ENCODE measurements at regions not wholly inside any gene's neighbourhood (a gene's known extent, or its start where the extent isn't known, plus 50 kb on each side); places are given as distances from the start of the nearest gene placed in this dataset.
A peak's percentile ranks its signal among the peaks of the same experiment; 100 is the strongest.

DNA sequence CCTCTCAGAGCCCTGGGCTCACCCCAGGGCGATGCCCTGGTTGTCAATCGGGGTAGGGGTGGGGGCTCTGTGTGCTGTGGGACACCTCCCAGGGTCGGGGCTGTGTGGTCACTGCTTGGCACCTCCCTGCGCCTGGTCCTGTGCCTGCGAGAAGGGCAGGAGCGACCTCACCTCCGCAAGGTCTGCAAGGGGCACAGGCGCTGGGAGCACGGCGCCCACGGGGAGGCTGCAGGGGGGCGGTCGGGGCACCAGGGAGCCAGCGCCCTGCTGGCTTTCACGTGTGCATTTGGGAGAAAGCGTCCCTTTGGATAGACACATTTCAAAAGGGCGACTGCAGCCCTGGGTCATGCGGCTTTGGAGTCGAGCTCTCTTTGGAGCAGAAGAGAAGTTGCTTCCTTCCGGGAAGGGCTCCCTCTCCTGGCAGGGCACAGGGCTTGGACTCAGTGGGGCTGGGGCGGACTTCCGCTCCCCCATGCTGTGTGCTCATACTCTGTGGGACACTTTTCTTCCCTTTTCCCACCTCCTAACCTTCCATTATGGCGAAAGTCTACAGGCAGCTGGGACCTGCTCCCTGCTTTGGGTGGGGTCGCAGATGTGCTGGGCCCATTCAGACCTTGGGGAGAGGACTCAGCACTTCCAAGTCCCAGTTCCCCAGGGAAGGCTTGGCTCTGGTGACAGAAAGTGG is 52.9 kb upstream of the SLC28A3 start:
- DNase-seq (ENCODE audit: low read depth): no peak

- no peak for DNase-seq (ENCODE audit: low read depth)
Measured at GRCh38 chr9:84394036-84394435, 53.5 kb upstream of the SLC28A3 start.

DNA sequence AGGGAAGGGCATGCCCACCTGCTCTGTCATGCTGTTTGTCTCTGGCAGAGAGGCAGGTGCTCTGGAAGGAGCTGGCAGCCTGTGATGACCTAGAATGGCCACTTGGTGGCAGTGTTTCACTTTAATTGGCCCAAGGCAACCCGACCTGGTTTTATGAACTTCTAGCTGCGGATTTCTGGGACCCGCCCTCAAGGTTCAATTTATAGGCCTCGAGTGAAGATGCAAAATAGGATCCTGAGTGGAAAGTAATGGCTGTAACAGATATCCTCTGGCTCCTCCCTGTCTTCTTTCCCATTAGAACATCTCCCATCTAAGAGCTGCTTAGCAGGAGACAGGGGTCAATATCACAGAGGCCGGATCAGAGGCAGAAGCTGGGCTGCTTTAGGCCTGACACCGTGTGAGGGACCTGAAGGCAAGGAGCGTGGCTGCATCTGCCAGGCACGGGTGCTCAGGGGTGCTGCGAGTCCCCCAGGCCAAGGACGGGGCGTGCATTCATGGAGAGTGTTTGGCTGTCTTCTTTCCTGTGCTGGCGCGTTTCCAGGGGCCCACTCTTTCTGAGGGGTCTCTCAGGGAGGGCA is 56.7 kb upstream of the SLC28A3 start:
- peak; percentile 11 for DNase-seq (ENCODE audit: low read depth)

DNA sequence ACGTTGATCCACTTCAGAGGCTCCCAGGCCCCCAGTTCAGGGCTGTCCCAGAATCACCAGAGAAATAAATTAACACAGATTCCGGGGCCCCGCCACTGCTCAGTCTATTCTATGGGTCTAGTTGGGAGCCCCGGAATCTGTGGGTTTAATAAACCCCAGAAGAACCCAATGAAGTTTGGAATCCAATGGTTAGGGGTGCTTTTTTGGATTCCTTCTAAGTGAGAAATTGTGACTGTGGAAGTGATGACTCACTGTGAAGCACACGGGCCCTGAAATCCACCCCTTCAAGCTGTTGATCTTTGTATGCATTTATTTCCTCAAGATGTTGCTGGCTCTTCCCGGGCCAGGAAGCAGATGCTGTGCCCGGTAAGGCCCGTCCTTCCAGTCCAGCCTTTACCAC is 57.3 kb upstream of the SLC28A3 start:
- no peak for DNase-seq (ENCODE audit: low read depth)

DNA sequence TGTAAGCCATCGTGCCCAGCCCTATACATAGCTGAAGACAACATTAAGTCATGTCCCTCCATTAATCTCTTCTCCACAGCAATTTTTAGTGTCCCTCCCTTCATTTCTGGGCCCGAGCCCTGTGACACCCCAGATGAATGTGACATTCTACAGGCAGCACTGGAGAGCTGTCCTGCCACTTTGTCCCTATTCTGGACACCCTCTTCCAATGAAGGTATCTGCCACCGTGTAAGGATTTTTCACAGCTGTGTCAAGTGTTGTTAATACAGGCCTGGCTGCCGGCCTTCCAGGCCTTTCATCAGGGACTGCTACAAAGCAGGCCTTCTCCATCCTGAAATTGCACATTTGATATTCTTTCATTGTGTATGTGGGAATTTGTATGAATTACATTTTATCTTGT is 62.0 kb upstream of the SLC28A3 start:
- no peak for DNase-seq (ENCODE audit: low read depth)

DNA sequence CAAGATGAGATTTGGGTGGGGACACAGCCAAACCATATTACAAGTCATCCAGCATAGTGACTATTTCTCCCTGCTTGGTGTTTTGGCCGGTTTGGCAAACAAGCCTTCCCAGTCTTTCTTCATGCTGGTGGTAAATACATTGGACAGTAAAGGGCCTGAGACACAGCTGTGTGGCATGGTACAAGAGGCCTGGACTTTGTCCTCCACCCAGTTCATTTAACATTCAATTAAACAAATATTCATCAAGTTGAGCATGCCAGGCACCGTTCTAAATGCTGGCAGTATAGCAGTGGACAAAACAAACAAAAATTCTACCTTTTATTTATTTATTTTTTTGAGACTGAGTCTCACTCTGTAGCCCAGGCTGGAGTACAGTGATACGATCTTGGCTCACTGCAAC is 62.7 kb upstream of the SLC28A3 start:
- DNase-seq (ENCODE audit: low read depth): no peak

GRCh38 chr9:84404095-84404686 is 63.6 kb upstream of the SLC28A3 start:
- DNase-seq (ENCODE audit: low read depth): no peak

DNA sequence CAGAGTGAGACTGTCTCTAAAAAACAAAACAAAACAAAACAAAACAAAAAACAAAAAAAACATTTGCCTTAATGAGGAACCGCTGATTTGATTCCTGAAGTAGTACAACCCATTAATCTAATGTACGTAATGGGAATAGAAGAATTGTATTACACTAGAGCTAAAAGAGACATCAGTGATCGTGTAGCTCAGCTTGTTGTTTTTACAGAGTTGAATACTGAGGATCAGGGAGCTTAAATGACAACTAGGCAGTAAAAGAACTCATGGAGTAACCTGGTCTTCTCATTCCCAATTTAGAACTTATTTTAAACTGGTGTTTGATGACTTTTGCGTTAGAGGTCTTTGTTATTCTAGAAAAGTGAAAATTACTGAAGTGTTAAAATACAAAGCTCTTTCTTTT is 65.1 kb upstream of the SLC28A3 start:
- DNase-seq (ENCODE audit: low read depth): no peak

- no peak for DNase-seq (ENCODE audit: low read depth)
Measured at GRCh38 chr9:84408416-84408815, 67.9 kb upstream of the SLC28A3 start.

- no peak for DNase-seq (ENCODE audit: low read depth)
Measured at GRCh38 chr9:84411683-84412267, 71.2 kb upstream of the SLC28A3 start.

GRCh38 chr9:84412654-84413053 is 72.1 kb upstream of the SLC28A3 start:
- DNase-seq (ENCODE audit: low read depth): no peak

GRCh38 chr9:84413301-84413700 is 72.7 kb upstream of the SLC28A3 start:
- DNase-seq (ENCODE audit: low read depth): no peak

GRCh38 chr9:84419031-84419602 is 78.6 kb upstream of the SLC28A3 start:
- no peak for DNase-seq (ENCODE audit: low read depth)

DNA sequence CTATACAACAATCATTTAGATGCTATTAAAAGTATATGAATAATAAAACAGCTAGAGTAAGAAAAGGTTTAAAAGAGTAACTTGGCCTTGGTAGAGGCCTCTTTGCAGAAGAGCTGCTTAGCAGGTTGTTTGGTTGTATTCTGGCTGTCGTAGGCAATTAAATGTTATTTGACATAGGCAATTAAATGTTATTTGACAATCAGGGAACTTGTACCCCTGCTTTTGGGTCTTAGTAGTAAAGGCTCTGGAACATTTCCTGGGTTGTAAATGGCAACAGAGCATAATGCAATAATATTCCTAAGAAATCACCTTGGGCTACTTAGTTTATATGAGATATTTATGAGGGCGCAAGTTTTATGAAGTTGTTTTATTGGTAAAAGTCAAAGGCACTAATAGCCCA is 84.4 kb upstream of the SLC28A3 start:
- no peak for DNase-seq (ENCODE audit: low read depth)

GRCh38 chr9:84432746-84433145 is 92.2 kb upstream of the SLC28A3 start:
- no peak for DNase-seq (ENCODE audit: low read depth)

DNA sequence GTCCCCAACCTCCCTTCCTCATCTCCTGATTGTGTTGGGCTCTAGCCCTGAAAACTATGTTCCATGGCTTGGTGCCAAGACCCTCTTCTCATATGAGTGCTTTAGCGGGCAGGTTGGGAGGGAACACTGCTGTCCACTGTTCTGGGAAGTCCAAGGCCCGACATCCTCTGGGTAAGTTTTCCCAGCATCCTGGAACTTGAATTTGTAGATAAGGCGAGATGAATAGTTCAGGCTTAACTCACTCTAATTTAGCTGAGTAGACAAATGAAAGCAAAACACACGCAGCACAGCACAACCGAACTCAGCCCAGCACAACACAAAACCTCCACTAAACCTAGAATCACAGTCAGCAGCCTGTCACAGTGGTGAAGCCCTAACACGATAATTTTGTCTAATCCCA is 95.3 kb upstream of the SLC28A3 start:
- no peak for DNase-seq (ENCODE audit: low read depth)

- no peak for DNase-seq (ENCODE audit: low read depth)
Measured at GRCh38 chr9:84436386-84437109, 96.0 kb upstream of the SLC28A3 start.

- DNase-seq (ENCODE audit: low read depth): no peak
Measured at GRCh38 chr9:84438391-84438790, 97.8 kb upstream of the SLC28A3 start.

DNA sequence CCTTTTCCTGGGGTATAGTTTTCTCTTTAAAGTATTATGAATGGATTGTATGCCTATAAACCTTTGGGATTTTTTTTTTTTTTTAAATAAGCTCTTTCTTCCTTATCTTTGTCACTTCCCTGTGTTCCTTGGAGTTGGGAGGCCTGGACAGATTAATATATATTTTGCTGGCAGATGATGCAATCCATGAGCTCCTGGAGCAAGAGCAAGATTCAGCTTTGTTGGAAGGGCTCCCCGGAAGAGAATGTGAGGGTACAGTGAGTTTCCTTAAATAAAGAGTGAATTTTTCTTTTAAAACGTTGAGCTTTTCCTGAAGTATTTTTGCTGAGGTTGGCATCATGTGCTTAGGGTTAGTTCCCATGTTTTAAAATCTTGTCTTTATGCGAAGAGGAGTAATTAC is 98.7 kb upstream of the SLC28A3 start:
- DNase-seq (ENCODE audit: low read depth): no peak

- DNase-seq (ENCODE audit: low read depth): no peak
Measured at GRCh38 chr9:84442712-84443111, 102.2 kb upstream of the SLC28A3 start.

GRCh38 chr9:84445737-84446136 is 105.2 kb upstream of the SLC28A3 start:
- DNase-seq (ENCODE audit: low read depth): no peak

DNA sequence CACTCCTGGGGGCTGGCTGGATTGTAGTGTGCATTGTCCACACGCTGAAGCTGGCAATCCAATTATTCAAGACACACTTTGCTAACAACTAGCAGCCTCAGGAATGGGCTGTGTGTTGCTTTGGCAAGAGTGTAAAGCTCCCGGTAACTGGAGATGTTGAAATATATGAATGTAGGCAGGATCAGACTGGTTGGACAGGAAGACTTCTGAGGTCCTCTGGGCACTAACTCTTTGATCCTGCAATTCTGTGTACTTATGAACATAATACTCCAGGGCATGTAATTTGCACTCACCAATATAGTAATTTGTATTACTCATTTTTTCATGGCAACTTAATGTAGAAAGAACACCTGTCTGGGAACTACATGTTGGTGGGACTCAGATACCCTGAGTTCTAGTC is 106.7 kb upstream of the SLC28A3 start:
- DNase-seq (ENCODE audit: low read depth): no peak
